ENCODE measurements at regions not wholly inside any gene's neighbourhood (a gene's known extent, or its start where the extent isn't known, plus 50 kb on each side); places are given as distances from the start of the nearest gene placed in this dataset.

- Histone ChIP-seq H3K9me3 (ENCODE audit: control insufficient read depth, insufficient read depth, low read depth, low read length) (no peaks in the 10 kb centered on the region), H3K36me3 (ENCODE audit: control insufficient read depth, insufficient read depth, low read length) (no peaks in the 10 kb centered on the region), H3K27me3 (ENCODE audit: control insufficient read depth, insufficient read depth, low read length) (no peaks in the 10 kb centered on the region), H3K27ac (ENCODE audit: low read length) (no peak overlapping the region), H3K4me3 (ENCODE audit: low read depth in 2 of 2, low read length in 2 of 2) (no peak overlapping the region), H3K4me1 (ENCODE audit: control insufficient read depth, insufficient read depth, low read length) (no peaks in the 10 kb centered on the region)
- no peak for ATAC-seq
- TF ChIP-seq POLR2AphosphoS5 (IDR thresholded peaks at IDR 0.05; ENCODE audit: low read depth, low read length) (no peak), REST (IDR thresholded peaks at IDR 0.05; ENCODE audit: insufficient read depth in 1 of 2, low read depth in 2 of 2, low read length in 1 of 2) (no peak), TCF7L2 (IDR thresholded peaks at IDR 0.05; ENCODE audit: low read depth, low read length) (no peak), SIN3A (IDR thresholded peaks at IDR 0.05; ENCODE audit: borderline replicate concordance, insufficient read depth, low read depth, low read length) (no peak)
- TF ChIP-seq, protein P1, sequence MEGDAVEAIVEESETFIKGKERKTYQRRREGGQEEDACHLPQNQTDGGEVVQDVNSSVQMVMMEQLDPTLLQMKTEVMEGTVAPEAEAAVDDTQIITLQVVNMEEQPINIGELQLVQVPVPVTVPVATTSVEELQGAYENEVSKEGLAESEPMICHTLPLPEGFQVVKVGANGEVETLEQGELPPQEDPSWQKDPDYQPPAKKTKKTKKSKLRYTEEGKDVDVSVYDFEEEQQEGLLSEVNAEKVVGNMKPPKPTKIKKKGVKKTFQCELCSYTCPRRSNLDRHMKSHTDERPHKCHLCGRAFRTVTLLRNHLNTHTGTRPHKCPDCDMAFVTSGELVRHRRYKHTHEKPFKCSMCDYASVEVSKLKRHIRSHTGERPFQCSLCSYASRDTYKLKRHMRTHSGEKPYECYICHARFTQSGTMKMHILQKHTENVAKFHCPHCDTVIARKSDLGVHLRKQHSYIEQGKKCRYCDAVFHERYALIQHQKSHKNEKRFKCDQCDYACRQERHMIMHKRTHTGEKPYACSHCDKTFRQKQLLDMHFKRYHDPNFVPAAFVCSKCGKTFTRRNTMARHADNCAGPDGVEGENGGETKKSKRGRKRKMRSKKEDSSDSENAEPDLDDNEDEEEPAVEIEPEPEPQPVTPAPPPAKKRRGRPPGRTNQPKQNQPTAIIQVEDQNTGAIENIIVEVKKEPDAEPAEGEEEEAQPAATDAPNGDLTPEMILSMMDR (IDR thresholded peaks at IDR 0.05) = no peak
- no TSS peak for BruUV-seq (replicated peaks)
- intact Hi-C loops (cut with micrococcal nuclease; ENCODE audit: unreplicated experiment) = no loop called here
- POLR2A ChIA-PET = no interaction called here
- in situ Hi-C loops (cut with HindIII; ENCODE audit: low pct_unique_long_range_greater_than_20kb, low sequenced_read_pairs) = no loop called here
- DNase-seq (ENCODE audit: low read depth, low spot score) = no peak
- CTCF ChIA-PET = no interaction called here
Observed at GRCh38 chr16:47774661-47775060, 313.5 kb downstream of the PHKB start.

DNA sequence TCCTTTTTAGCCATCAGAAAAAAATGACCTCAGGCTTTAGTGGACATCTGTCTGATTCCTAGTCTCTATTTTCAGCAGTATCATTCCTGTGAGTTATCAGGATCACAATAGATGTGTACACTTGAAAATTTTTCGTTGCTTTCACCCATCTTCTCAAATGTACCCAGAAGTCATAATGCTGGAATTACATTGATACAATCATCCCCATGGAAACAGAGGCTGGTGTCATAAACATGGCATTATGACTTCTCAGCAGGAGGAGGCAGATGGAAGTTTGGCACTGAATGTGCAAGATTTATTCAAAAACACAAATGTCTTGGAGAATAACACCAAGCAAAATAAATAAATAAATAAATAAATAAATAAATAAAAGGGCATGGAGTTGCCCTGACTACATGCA lies 292.5 kb downstream of the PHKB start:
- no peaks in the 10 kb centered on the region for H3K4me1 ChIP-seq (ENCODE audit: control insufficient read depth, insufficient read depth, low read length)
- ChIA-PET CTCF (no interaction called here), POLR2A (no interaction called here)
- no peaks in the 10 kb centered on the region for H3K27me3 ChIP-seq (ENCODE audit: control insufficient read depth, insufficient read depth, low read length)
- intact Hi-C loops (cut with micrococcal nuclease; ENCODE audit: unreplicated experiment) = no loop called here
- DNase-seq (ENCODE audit: low read depth, low spot score) (no peak), ATAC-seq (no peak)
- H3K36me3 ChIP-seq (ENCODE audit: control insufficient read depth, insufficient read depth, low read length) = no peaks in the 10 kb centered on the region
- BruUV-seq (replicated peaks) = no TSS peak
- TF ChIP-seq REST (IDR thresholded peaks at IDR 0.05; ENCODE audit: insufficient read depth in 1 of 2, low read depth in 2 of 2, low read length in 1 of 2) (no peak), POLR2AphosphoS5 (IDR thresholded peaks at IDR 0.05; ENCODE audit: low read depth, low read length) (no peak), SIN3A (IDR thresholded peaks at IDR 0.05; ENCODE audit: borderline replicate concordance, insufficient read depth, low read depth, low read length) (no peak), TCF7L2 (IDR thresholded peaks at IDR 0.05; ENCODE audit: low read depth, low read length) (no peak)
- TF ChIP-seq, protein P1 (IDR thresholded peaks at IDR 0.05) = no peak
- no peaks in the 10 kb centered on the region for H3K9me3 ChIP-seq (ENCODE audit: control insufficient read depth, insufficient read depth, low read depth, low read length)
- no peak overlapping the region for H3K27ac ChIP-seq (ENCODE audit: low read length)
- no peak overlapping the region for H3K4me3 ChIP-seq (ENCODE audit: low read depth in 2 of 2, low read length in 2 of 2)
- in situ Hi-C loops (cut with HindIII; ENCODE audit: low pct_unique_long_range_greater_than_20kb, low sequenced_read_pairs) = no loop called here
